Glutamatergic neuron (in vitro differentiated cells): ENCODE measurements at regions not wholly inside any gene's neighbourhood (a gene's known extent, or its start where the extent isn't known, plus 50 kb on each side); places are given as distances from the start of the nearest gene placed in this dataset.
A peak's percentile ranks its signal among the peaks of the same experiment; 100 is the strongest.
"Not testable (repeated sequence)": the region's sequence is repeated elsewhere in the genome, so short reads cannot be mapped to it uniquely, and the experiment has no call there.

Source experiments
- DNase-seq: peaks from one replicate; pipeline ENCODE4 v3.0.0; 2022
- H3K27ac Mint-ChIP-seq: one replicate; pipeline ENCODE4 v1.8.0; 2020; ENCODE audit warnings: mild to moderate bottlenecking, mixed read lengths, inconsistent platforms; ENCODE audit not compliant: unreplicated experiment
- H3K27me3 Mint-ChIP-seq: one replicate; pipeline ENCODE4 v1.8.0; 2020; ENCODE audit warnings: mild to moderate bottlenecking, moderate library complexity, mixed read lengths, inconsistent platforms; ENCODE audit not compliant: unreplicated experiment
- H3K36me3 Mint-ChIP-seq: one replicate; pipeline ENCODE4 v1.8.0; 2020; ENCODE audit warnings: mild to moderate bottlenecking, mixed read lengths, inconsistent platforms; ENCODE audit not compliant: unreplicated experiment
- H3K4me1 Mint-ChIP-seq: one replicate; pipeline ENCODE4 v1.8.0; 2020; ENCODE audit warnings: mild to moderate bottlenecking, low read depth, mixed read lengths, inconsistent platforms; ENCODE audit not compliant: unreplicated experiment
- H3K4me3 Mint-ChIP-seq: one replicate; pipeline ENCODE4 v1.8.0; 2020; ENCODE audit warnings: mild to moderate bottlenecking, mixed read lengths, inconsistent platforms; ENCODE audit not compliant: unreplicated experiment
- H3K9me3 Mint-ChIP-seq: one replicate; pipeline ENCODE4 v1.8.0; 2020; ENCODE audit warnings: mild to moderate bottlenecking, moderate library complexity, mixed read lengths, inconsistent platforms; ENCODE audit not compliant: unreplicated experiment
- CTCF ChIP-seq: fragments of 200-600 bp; sonication (generic); IDR thresholded peaks from one replicate; pipeline ENCODE4 v1.5.0; 2021; ENCODE audit not compliant: partially characterized antibody, unreplicated experiment

GRCh38 chr16:88132836-88133506, 181.7 kb downstream of the BANP start:
- TF ChIP-seq CTCF: no peak
- H3K4me1 Mint-ChIP-seq: peaks cover 23% of the 10 kb centered on the region
- peaks cover 3% of the 10 kb centered on the region for H3K36me3 Mint-ChIP-seq
- peak overlapping the region; percentile 27 for H3K4me3 Mint-ChIP-seq
- peak overlapping the region; percentile 90 for H3K27ac Mint-ChIP-seq
- peaks cover 17% of the 10 kb centered on the region for H3K27me3 Mint-ChIP-seq
- peak; percentile 79 for DNase-seq
- peaks cover 21% of the 10 kb centered on the region for H3K9me3 Mint-ChIP-seq

- H3K27ac Mint-ChIP-seq: peak overlapping the region; percentile 43
These were observed 182.2 kb downstream of the BANP start for GRCh38 chr16:88133507-88133843.

GRCh38 chr16:88134172-88134898, 183.1 kb downstream of the BANP start:
- not testable (repeated sequence) for H3K4me3 Mint-ChIP-seq, DNase-seq
- peaks cover 13% of the 10 kb centered on the region for H3K36me3 Mint-ChIP-seq
- peaks cover 15% of the 10 kb centered on the region for H3K27me3 Mint-ChIP-seq
- H3K9me3 Mint-ChIP-seq: peaks cover 29% of the 10 kb centered on the region
- H3K4me1 Mint-ChIP-seq: peaks cover 23% of the 10 kb centered on the region
- peak overlapping the region; percentile 82 for H3K27ac Mint-ChIP-seq

More at GRCh38 chr16:88133507-88133843, 182.2 kb downstream of the BANP start:
- Mint-ChIP-seq H3K4me1 (peaks cover 23% of the 10 kb centered on the region), H3K36me3 (peaks cover 8% of the 10 kb centered on the region), H3K27me3 (peaks cover 15% of the 10 kb centered on the region), H3K4me3 (no peak overlapping the region), H3K9me3 (peaks cover 23% of the 10 kb centered on the region)
- DNase-seq: no peak
- no peak for TF ChIP-seq CTCF

GRCh38 chr16:88134899-88135682, 183.9 kb downstream of the BANP start:
- H3K4me1 Mint-ChIP-seq: peaks cover 23% of the 10 kb centered on the region
- H3K4me3 Mint-ChIP-seq, DNase-seq: not testable (repeated sequence)
- H3K27ac Mint-ChIP-seq: peak overlapping the region; percentile 90
- peaks cover 18% of the 10 kb centered on the region for H3K36me3 Mint-ChIP-seq
- peaks cover 15% of the 10 kb centered on the region for H3K27me3 Mint-ChIP-seq
- H3K9me3 Mint-ChIP-seq: peaks cover 30% of the 10 kb centered on the region

GRCh38 chr16:88136211-88136713, 185.0 kb downstream of the BANP start:
- Mint-ChIP-seq H3K9me3 (peaks cover 37% of the 10 kb centered on the region), H3K36me3 (peaks cover 21% of the 10 kb centered on the region), H3K4me1 (peaks cover 24% of the 10 kb centered on the region), H3K4me3 (peak overlapping the region; percentile 30), H3K27ac (peak overlapping the region; percentile 97), H3K27me3 (peaks cover 13% of the 10 kb centered on the region)
- peak; percentile 71 for DNase-seq

GRCh38 chr16:88136939-88137338, 185.7 kb downstream of the BANP start:
- Mint-ChIP-seq H3K27ac (peak overlapping the region; percentile 97), H3K4me1 (peaks cover 24% of the 10 kb centered on the region), H3K36me3 (peaks cover 21% of the 10 kb centered on the region), H3K27me3 (peaks cover 13% of the 10 kb centered on the region), H3K9me3 (peaks cover 38% of the 10 kb centered on the region)
- H3K4me3 Mint-ChIP-seq, DNase-seq: not testable (repeated sequence)

GRCh38 chr16:88139141-88139540, 187.9 kb downstream of the BANP start:
- Mint-ChIP-seq H3K9me3 (peaks cover 36% of the 10 kb centered on the region), H3K36me3 (peaks cover 21% of the 10 kb centered on the region)
- not testable (repeated sequence) for DNase-seq

GRCh38 chr16:88140195-88140594, 189.0 kb downstream of the BANP start:
- H3K4me1 Mint-ChIP-seq: peaks cover 11% of the 10 kb centered on the region
- peaks cover 31% of the 10 kb centered on the region for H3K9me3 Mint-ChIP-seq
- not testable (repeated sequence) for H3K27me3 Mint-ChIP-seq, H3K27ac Mint-ChIP-seq, H3K4me3 Mint-ChIP-seq, DNase-seq
- peaks cover 21% of the 10 kb centered on the region for H3K36me3 Mint-ChIP-seq

More at GRCh38 chr16:88139141-88139540, 187.9 kb downstream of the BANP start:
- not testable (repeated sequence) for H3K4me3 Mint-ChIP-seq, H3K27me3 Mint-ChIP-seq, H3K27ac Mint-ChIP-seq
- H3K4me1 Mint-ChIP-seq: peaks cover 13% of the 10 kb centered on the region
